ENCODE measurements at regions not wholly inside any gene's neighbourhood (a gene's known extent, or its start where the extent isn't known, plus 50 kb on each side); places are given as distances from the start of the nearest gene placed in this dataset.
"Not testable (repeated sequence)": the region's sequence is repeated elsewhere in the genome, so short reads cannot be mapped to it uniquely, and the experiment has no call there.

DNA sequence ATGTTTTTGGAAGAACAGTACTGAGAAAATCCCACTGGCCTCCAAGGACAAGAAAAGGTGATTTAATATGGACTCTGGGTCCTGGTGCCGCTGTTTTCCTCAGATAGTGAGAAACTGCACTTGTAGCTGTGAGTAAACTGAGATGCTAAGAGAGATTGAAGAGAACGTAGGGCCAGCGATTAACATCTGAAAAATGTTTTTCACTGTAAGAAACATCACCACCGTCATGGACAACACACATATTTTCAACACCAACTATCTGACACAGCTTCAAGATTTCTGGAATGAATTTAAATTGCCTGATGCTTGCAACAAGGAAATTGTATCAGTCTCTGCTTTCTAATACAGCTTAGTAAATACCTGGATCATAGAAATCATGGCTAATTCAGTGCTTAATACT, 158.2 kb upstream of the SMIM31 start:
- no peaks in the 10 kb centered on the region for H3K4me1 Mint-ChIP-seq (ENCODE audit: low read depth)
- H3K36me3 Mint-ChIP-seq (ENCODE audit: insufficient read depth), result no peaks in the 10 kb centered on the region
- H3K4me3 Mint-ChIP-seq (ENCODE audit: low read depth), result no peak overlapping the region
- TF ChIP-seq, protein P1, sequence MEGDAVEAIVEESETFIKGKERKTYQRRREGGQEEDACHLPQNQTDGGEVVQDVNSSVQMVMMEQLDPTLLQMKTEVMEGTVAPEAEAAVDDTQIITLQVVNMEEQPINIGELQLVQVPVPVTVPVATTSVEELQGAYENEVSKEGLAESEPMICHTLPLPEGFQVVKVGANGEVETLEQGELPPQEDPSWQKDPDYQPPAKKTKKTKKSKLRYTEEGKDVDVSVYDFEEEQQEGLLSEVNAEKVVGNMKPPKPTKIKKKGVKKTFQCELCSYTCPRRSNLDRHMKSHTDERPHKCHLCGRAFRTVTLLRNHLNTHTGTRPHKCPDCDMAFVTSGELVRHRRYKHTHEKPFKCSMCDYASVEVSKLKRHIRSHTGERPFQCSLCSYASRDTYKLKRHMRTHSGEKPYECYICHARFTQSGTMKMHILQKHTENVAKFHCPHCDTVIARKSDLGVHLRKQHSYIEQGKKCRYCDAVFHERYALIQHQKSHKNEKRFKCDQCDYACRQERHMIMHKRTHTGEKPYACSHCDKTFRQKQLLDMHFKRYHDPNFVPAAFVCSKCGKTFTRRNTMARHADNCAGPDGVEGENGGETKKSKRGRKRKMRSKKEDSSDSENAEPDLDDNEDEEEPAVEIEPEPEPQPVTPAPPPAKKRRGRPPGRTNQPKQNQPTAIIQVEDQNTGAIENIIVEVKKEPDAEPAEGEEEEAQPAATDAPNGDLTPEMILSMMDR (IDR thresholded peaks at IDR 0.05; ENCODE audit: unreplicated experiment), result no peak
- H3K9me3 Mint-ChIP-seq (ENCODE audit: low read depth), result no peaks in the 10 kb centered on the region
- H3K27me3 Mint-ChIP-seq, result no peaks in the 10 kb centered on the region
- H3K27ac Mint-ChIP-seq, result no peak overlapping the region
- no peak for DNase-seq (ENCODE audit: low spot score, unreplicated experiment)

DNA sequence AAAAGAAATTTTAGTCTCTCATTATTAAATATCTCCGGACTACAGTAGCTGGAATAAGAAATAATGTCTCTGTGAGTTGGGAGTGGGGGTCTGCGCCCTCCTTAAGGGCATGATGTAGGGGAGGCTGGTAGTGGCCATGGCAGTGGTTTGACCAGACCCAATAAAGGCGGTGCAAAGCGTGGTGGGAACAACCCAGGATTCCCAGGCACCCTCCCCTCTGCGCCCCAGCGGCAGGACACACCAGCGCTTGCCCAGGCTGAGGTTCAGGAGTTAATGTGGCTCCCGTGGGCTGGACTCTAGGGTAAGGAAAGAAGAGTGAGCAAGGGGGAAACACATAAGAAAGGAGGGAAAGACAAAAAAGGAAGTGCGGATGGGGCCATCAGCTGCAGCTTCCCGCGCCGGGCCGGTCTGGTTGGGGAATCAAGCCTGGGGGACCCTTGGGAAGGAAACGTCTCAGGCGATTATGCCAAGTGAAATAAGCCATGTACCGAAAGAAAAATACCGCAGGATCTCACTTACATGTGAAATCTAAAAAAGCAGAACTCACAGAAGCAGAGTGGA, 157.5 kb upstream of the SMIM31 start:
- TF ChIP-seq, protein P1 (IDR thresholded peaks at IDR 0.05; ENCODE audit: unreplicated experiment), result no peak
- no peak for DNase-seq (ENCODE audit: low spot score, unreplicated experiment)
- no peak overlapping the region for H3K27ac Mint-ChIP-seq
- no peaks in the 10 kb centered on the region for H3K27me3 Mint-ChIP-seq
- peaks cover 3% of the 10 kb centered on the region for H3K9me3 Mint-ChIP-seq (ENCODE audit: low read depth)
- no peaks in the 10 kb centered on the region for H3K4me1 Mint-ChIP-seq (ENCODE audit: low read depth)
- H3K36me3 Mint-ChIP-seq (ENCODE audit: insufficient read depth), result no peaks in the 10 kb centered on the region
- H3K4me3 Mint-ChIP-seq (ENCODE audit: low read depth), result no peak overlapping the region

DNA sequence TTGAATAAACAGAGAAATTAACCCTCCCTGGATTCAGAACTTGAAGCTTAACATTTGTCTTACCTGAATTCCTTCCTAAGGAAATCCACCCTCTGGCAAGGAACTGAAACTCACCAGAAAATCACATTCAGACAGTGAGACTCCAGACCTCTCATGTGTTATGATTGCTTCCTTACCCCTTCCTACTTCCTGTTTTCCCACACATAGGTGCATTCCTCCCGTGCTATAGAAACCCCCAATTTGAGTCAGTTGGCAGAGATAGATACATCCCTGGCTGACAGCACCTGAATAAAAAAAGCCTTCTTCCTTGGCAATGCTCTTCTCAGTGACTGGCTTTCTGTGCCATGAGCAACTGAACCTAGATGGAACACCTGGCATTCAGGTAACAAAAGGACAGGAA, 157.0 kb upstream of the SMIM31 start:
- no peak for DNase-seq (ENCODE audit: low spot score, unreplicated experiment)
- no peak overlapping the region for H3K4me3 Mint-ChIP-seq (ENCODE audit: low read depth)
- H3K36me3 Mint-ChIP-seq (ENCODE audit: insufficient read depth), result no peaks in the 10 kb centered on the region
- TF ChIP-seq, protein P1 (IDR thresholded peaks at IDR 0.05; ENCODE audit: unreplicated experiment), result no peak
- H3K9me3 Mint-ChIP-seq (ENCODE audit: low read depth), result peaks cover 5% of the 10 kb centered on the region
- no peaks in the 10 kb centered on the region for H3K27me3 Mint-ChIP-seq
- no peak overlapping the region for H3K27ac Mint-ChIP-seq
- H3K4me1 Mint-ChIP-seq (ENCODE audit: low read depth), result no peaks in the 10 kb centered on the region

DNA sequence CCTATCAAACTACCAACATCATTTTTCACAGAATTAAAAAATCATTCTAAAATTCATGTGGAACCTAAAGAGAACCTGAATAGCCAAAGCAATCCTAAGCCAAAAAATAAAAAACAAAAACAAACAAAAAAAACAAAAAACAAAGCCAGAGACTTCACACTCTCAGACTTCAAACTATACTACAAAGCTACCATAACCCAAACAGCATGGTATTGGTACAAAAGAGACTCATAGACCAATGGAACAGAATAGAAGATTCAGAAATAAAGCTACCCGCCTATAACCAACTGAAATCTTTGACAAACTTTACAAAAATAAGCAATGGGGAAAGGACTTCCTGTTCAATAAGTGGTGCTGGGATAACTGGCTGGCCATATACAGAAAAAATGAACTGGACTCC, 152.3 kb upstream of the SMIM31 start:
- no peak overlapping the region for H3K4me3 Mint-ChIP-seq (ENCODE audit: low read depth)
- no peak overlapping the region for H3K27ac Mint-ChIP-seq
- TF ChIP-seq, protein P1 (IDR thresholded peaks at IDR 0.05; ENCODE audit: unreplicated experiment), result no peak
- no peaks in the 10 kb centered on the region for H3K4me1 Mint-ChIP-seq (ENCODE audit: low read depth)
- no peak for DNase-seq (ENCODE audit: low spot score, unreplicated experiment)
- H3K9me3 Mint-ChIP-seq (ENCODE audit: low read depth), result peaks cover 9% of the 10 kb centered on the region
- no peaks in the 10 kb centered on the region for H3K36me3 Mint-ChIP-seq (ENCODE audit: insufficient read depth)
- H3K27me3 Mint-ChIP-seq, result no peaks in the 10 kb centered on the region

DNA sequence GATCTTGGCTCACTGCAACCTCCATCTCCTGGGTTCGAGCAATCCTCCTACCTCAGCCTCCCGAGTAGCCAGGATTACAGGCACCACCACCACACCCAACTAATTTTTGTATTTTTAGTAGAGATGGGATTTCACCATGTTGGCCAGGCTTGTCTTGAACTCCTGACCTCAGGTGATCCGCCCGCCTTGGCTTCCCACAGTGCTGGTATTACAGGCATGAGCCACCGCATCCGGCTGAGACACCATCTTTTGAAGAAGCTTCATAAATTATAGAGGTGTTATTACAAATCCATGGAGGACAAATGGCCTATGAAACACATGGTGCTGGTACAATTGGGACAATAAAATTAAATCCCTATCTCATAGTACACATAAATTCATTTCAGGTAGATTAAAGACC, 148.1 kb upstream of the SMIM31 start:
- H3K27me3 Mint-ChIP-seq; H3K9me3 Mint-ChIP-seq (ENCODE audit: low read depth); H3K36me3 Mint-ChIP-seq (ENCODE audit: insufficient read depth); H3K27ac Mint-ChIP-seq; DNase-seq (ENCODE audit: low spot score, unreplicated experiment); H3K4me3 Mint-ChIP-seq (ENCODE audit: low read depth); H3K4me1 Mint-ChIP-seq (ENCODE audit: low read depth): not testable (repeated sequence)

DNA sequence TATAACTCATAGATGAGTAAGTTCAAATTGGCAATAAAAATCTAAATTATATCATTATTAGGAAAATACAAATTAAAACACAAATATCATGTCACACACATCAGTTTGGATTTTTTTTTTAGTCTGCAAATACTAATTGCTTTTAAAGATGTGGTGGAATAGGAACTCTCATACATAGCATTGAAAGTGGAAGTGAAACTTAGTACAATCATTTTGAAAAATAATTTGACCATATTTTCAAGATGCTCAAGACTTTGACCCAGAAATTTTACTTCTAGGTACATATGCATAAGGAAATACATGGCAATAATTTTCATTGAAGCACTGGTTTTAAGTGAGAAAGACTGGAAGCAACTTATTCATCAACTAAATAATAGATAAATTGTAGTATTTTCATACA, 147.5 kb upstream of the SMIM31 start:
- Mint-ChIP-seq H3K36me3 (ENCODE audit: insufficient read depth) (no peaks in the 10 kb centered on the region), H3K4me1 (ENCODE audit: low read depth) (no peaks in the 10 kb centered on the region), H3K27ac (no peak overlapping the region), H3K27me3 (no peaks in the 10 kb centered on the region), H3K4me3 (ENCODE audit: low read depth) (no peak overlapping the region), H3K9me3 (ENCODE audit: low read depth) (peaks cover 6% of the 10 kb centered on the region)
- TF ChIP-seq, protein P1 (IDR thresholded peaks at IDR 0.05; ENCODE audit: unreplicated experiment), result no peak
- no peak for DNase-seq (ENCODE audit: low spot score, unreplicated experiment)
